ENCODE measurements at regions not wholly inside any gene's neighbourhood (a gene's known extent, or its start where the extent isn't known, plus 50 kb on each side); places are given as distances from the start of the nearest gene placed in this dataset.
"Not testable (repeated sequence)": the region's sequence is repeated elsewhere in the genome, so short reads cannot be mapped to it uniquely, and the experiment has no call there.

GRCh38 chr1:121003230-121003629 is 113.7 kb downstream of the PPIAL4A start:
- not testable (repeated sequence) for TF ChIP-seq CTCF (IDR thresholded peaks at IDR 0.05); RXRA (IDR thresholded peaks at IDR 0.05; ENCODE audit: borderline replicate concordance, low read depth); TEAD4 (IDR thresholded peaks at IDR 0.05; ENCODE audit: borderline replicate concordance, insufficient read depth); POLR2AphosphoS5 (IDR thresholded peaks at IDR 0.05; ENCODE audit: low read depth, low read length); GABPA (IDR thresholded peaks at IDR 0.05; ENCODE audit: low read depth); RFX5 (IDR thresholded peaks at IDR 0.05; ENCODE audit: low read length); EZH2phosphoT487 (IDR thresholded peaks at IDR 0.05; ENCODE audit: borderline replicate concordance, low read depth); JUND (IDR thresholded peaks at IDR 0.05)
- TF ChIP-seq, protein P1, sequence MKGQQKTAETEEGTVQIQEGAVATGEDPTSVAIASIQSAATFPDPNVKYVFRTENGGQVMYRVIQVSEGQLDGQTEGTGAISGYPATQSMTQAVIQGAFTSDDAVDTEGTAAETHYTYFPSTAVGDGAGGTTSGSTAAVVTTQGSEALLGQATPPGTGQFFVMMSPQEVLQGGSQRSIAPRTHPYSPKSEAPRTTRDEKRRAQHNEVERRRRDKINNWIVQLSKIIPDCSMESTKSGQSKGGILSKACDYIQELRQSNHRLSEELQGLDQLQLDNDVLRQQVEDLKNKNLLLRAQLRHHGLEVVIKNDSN (IDR thresholded peaks at IDR 0.05; ENCODE audit: borderline replicate concordance, low read depth) = not testable (repeated sequence)

Data from SK-N-SH (cell line).